ENCODE measurements at regions not wholly inside any gene's neighbourhood (a gene's known extent, or its start where the extent isn't known, plus 50 kb on each side); places are given as distances from the start of the nearest gene placed in this dataset.
A peak's percentile ranks its signal among the peaks of the same experiment; 100 is the strongest.
"Not testable (repeated sequence)": the region's sequence is repeated elsewhere in the genome, so short reads cannot be mapped to it uniquely, and the experiment has no call there.

DNA sequence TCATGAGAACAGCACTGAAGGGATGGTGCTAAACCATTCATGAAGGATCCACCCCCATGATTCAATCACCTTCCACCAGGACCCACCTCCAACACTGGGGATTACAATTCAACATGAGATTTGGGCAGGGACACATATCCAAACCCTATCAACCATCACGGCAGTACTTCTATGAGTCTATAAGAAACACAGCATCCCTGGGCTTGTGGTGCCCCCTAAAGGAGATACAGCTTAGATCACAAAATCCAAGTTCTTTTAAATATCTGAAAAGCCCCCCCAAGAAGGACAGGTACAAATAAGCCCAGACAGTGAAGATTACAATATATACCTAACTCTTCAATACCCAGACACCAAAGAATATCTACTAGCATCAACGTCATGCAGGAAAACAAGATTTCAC lies 233.7 kb upstream of the ADRA1B start:
- DNase-seq (ENCODE audit: low read depth), result peak; percentile 25
- H3K4me3 ChIP-seq (replicated peaks; ENCODE audit: low read depth, low read length), result no peak overlapping the region
- TF ChIP-seq, protein P1, sequence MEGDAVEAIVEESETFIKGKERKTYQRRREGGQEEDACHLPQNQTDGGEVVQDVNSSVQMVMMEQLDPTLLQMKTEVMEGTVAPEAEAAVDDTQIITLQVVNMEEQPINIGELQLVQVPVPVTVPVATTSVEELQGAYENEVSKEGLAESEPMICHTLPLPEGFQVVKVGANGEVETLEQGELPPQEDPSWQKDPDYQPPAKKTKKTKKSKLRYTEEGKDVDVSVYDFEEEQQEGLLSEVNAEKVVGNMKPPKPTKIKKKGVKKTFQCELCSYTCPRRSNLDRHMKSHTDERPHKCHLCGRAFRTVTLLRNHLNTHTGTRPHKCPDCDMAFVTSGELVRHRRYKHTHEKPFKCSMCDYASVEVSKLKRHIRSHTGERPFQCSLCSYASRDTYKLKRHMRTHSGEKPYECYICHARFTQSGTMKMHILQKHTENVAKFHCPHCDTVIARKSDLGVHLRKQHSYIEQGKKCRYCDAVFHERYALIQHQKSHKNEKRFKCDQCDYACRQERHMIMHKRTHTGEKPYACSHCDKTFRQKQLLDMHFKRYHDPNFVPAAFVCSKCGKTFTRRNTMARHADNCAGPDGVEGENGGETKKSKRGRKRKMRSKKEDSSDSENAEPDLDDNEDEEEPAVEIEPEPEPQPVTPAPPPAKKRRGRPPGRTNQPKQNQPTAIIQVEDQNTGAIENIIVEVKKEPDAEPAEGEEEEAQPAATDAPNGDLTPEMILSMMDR (IDR thresholded peaks at IDR 0.05; ENCODE audit: low read length, missing control alignments), result peak; percentile 22

DNA sequence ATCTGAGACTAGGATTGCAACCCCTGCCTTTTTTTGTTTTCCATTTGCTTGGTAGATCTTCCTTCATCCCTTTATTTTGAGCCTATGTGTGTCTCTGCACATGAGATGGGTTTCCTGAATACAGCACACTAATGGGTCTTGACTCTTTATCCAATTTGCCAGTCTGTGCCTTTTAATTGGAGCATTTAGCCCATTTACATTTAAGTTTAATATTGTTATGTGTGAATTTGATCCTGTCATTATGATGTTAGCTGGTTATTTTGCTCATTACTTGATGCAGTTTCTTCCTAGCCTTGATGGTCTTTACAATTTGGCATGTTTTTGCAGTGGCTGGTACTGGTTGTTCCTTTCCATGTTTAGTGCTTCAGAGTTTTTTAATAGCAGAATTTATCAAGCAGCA lies 228.4 kb upstream of the ADRA1B start:
- DNase-seq (ENCODE audit: low read depth); H3K4me3 ChIP-seq (replicated peaks; ENCODE audit: low read depth, low read length): not testable (repeated sequence)

DNA sequence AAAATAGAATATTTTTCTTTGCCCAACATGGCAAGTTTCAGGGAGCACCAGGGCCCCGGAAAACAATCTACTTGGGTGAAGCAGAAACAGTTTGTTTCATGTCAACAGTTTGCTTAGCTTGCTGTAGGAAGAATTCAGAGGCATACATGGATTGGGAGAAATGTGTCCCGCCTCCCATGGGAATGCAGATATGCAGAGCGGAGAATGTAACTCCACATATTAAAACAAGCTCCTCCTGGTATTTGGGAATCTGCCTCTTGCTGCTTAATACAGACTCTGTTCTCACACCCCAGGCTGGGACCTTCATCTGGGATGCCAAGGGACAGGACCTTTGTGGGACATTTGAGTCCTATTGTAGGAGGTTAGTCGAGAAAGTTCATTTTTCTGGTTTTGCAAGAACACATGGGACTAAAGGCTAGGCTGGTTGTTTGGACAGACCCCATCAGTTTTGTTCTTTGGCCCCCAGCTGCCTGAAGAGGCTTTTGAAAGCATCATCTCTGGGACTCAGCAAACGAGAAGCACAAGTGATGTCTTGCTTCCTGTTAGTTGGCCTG lies 220.5 kb upstream of the ADRA1B start:
- TF ChIP-seq, protein P1 (IDR thresholded peaks at IDR 0.05; ENCODE audit: low read length, missing control alignments), result no peak
- no peak overlapping the region for H3K4me3 ChIP-seq (replicated peaks; ENCODE audit: low read depth, low read length)

DNA sequence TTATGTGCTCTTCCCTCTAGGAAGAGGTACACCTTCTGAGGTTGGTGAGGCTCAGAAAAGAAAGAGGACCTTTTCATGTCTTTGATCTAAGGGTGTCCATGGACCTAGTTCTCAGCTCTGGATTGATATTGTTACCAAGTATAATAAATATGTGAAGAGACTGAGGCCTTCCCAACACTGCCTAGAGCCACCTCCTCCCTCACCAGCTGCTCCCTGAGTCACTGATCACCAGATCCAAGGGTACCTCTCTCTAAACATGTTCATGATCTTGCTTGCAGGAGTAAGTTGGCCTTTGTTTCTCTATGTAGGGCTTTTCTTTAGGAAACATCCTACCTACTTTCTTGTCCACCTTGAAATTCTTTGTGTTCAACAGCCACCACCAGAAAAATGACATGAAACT lies 218.8 kb upstream of the ADRA1B start:
- H3K4me3 ChIP-seq (replicated peaks; ENCODE audit: low read depth, low read length), result no peak overlapping the region
- TF ChIP-seq, protein P1 (IDR thresholded peaks at IDR 0.05; ENCODE audit: low read length, missing control alignments), result no peak
- DNase-seq (ENCODE audit: low read depth), result no peak

More for the DNA sequence above, 220.5 kb upstream of the ADRA1B start:
- no peak for DNase-seq (ENCODE audit: low read depth)

DNA sequence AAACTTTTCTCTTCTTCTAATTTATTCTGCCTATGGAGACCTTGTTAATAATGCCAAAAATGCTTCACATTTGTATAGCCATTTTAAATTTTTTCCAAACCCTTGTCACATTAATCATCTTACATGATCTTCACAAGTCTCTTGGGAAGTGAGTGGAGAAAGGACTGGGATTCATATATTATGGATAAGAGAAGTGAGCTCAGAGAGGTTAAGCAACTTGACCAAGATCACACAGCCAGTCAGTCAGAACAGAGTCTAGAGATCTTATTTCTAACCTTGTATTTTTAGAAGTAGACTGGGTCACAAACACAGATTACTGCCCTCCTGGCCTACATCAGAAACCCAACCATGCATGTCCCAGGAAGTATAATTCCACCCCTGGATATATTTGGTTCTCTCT lies 218.0 kb upstream of the ADRA1B start:
- TF ChIP-seq, protein P1 (IDR thresholded peaks at IDR 0.05; ENCODE audit: low read length, missing control alignments), result no peak
- H3K4me3 ChIP-seq (replicated peaks; ENCODE audit: low read depth, low read length), result no peak overlapping the region
- DNase-seq (ENCODE audit: low read depth), result no peak

DNA sequence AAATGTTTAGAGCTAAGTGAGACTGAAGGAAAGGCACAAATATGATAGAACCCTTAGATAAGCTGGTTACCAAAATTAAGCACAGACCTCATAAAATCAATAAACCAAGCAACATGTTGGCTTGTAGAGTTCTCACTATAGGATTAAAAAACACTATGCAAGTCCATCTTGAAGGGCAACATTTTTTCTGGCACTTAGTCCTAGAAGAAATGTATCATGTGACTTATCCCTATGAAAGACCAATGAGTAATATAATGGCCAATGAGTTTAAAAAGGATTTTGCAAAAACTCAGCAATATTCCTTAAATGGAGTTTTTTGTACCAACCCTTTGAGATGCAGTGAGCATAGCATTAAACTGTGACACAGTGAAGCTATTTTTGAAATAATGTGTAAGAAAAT lies 216.3 kb upstream of the ADRA1B start:
- TF ChIP-seq, protein P1 (IDR thresholded peaks at IDR 0.05; ENCODE audit: low read length, missing control alignments), result no peak
- H3K4me3 ChIP-seq (replicated peaks; ENCODE audit: low read depth, low read length), result no peak overlapping the region
- DNase-seq (ENCODE audit: low read depth), result no peak

DNA sequence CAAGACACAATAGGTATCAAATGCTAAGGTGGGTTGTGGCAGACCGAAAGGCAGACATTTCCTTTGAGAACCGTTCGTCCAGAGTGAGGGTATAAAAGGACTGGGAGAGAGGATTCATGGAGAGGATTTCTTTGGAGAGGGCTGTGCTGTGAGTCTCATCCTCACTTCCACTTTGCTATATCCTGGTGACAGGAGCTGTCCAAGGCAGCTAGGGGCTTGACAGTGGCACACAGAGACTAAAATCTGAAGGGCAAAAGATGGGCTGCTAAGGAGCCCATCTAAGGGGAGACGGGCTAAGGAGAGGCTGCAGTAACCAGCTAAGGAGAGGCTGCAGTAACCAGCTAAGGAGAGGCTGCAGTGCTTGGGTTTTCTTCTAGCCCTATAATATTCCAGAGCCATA lies 214.0 kb upstream of the ADRA1B start:
- no peak overlapping the region for H3K4me3 ChIP-seq (replicated peaks; ENCODE audit: low read depth, low read length)
- TF ChIP-seq, protein P1 (IDR thresholded peaks at IDR 0.05; ENCODE audit: low read length, missing control alignments), result no peak
- DNase-seq (ENCODE audit: low read depth), result no peak
